Upper lobe of left lung (tissue), 6 donors: ENCODE measurements at regions not wholly inside any gene's neighbourhood (a gene's known extent, or its start where the extent isn't known, plus 50 kb on each side); places are given as distances from the start of the nearest gene placed in this dataset.
A peak's percentile ranks its signal among the peaks of the same experiment; 100 is the strongest.

ENCODE experiments used
- ATAC-seq, 2 donors: fragments of 200-7000 bp; cut with Tn5 transposase; one replicate each; pipeline ENCODE4 v1.9.1; 2022; ENCODE audit warnings: mild to moderate bottlenecking in 2 of 2, moderate library complexity in 2 of 2; ENCODE audit not compliant: low FRiP score in 2 of 2
- DNase-seq, 2 donors: peaks; one replicate each; pipeline ENCODE4 v3.0.0-alpha.2; 2019 to 2020
- H3K27ac ChIP-seq, 4 donors: fragments of 200-600 bp; sonication (generic); one replicate each; pipeline ENCODE4 v1.5.1; 2016 to 2019
- H3K27me3 ChIP-seq, 4 donors: fragments of 200-600 bp; sonication (generic); one replicate each; pipeline ENCODE4 v1.5.1; 2017 to 2019
- H3K36me3 ChIP-seq, 4 donors: fragments of 200-600 bp; sonication (generic); one replicate each; pipeline ENCODE4 v1.5.1; 2016 to 2019
- H3K4me1 ChIP-seq, 4 donors: fragments of 200-600 bp; sonication (generic); one replicate each; pipeline ENCODE4 v1.5.1; 2018 to 2019
- H3K4me3 ChIP-seq, 4 donors: fragments of 200-600 bp; sonication (generic); one replicate each; pipeline ENCODE4 v1.5.1; 2017 to 2019; ENCODE audit warnings: mild to moderate bottlenecking in 2 of 4, moderate library complexity in 1 of 4
- H3K9me3 ChIP-seq, 4 donors: fragments of 200-600 bp; sonication (generic); one replicate each; pipeline ENCODE4 v1.5.1; 2018 to 2019
- EP300 ChIP-seq, 4 donors: sonication (generic); formaldehyde crosslinking; IDR thresholded peaks; one replicate each; pipeline ENCODE4 v1.5.1; 2017; ENCODE audit warnings: antibody characterized with exemption in 4 of 4, control low read depth in 2 of 4
- POLR2A ChIP-seq, 4 donors: fragments of 450-650 bp; IDR thresholded peaks; one replicate each; pipeline ENCODE4 v1.5.1; 2016 to 2017; ENCODE audit warnings: antibody characterized with exemption in 4 of 4, mild to moderate bottlenecking in 2 of 4
- POLR2AphosphoS5 ChIP-seq, 2 donors: sonication (generic); formaldehyde crosslinking; IDR thresholded peaks; one replicate each; pipeline ENCODE4 v1.5.1; 2017; ENCODE audit warnings: antibody characterized with exemption in 2 of 2
- WGBS, 2 donors: methylation state at CpG; one replicate each; pipeline ENCODE4 v1.1.5; 2017 to 2018; 5-methylcytosine and 5-hydroxymethylcytosine counted together
- TF ChIP-seq, protein P1 (sequence below), 6 experiments: fragments of 450-650 bp in 4 of 6; fragments of 200-600 bp in 2 of 6; sonication (generic) in 2 of 6; IDR thresholded peaks; one replicate each; pipeline ENCODE4 v1.5.1; 2016 to 2019; ENCODE audit warnings: antibody characterized with exemption in 6 of 6
- donor health status: DM: no; HTN: no; CAD: no; lungs with moderate emphysema.
- donor health status: DM: no; HTN: yes; CAD: no; lungs with severe emphysema.

DNA sequence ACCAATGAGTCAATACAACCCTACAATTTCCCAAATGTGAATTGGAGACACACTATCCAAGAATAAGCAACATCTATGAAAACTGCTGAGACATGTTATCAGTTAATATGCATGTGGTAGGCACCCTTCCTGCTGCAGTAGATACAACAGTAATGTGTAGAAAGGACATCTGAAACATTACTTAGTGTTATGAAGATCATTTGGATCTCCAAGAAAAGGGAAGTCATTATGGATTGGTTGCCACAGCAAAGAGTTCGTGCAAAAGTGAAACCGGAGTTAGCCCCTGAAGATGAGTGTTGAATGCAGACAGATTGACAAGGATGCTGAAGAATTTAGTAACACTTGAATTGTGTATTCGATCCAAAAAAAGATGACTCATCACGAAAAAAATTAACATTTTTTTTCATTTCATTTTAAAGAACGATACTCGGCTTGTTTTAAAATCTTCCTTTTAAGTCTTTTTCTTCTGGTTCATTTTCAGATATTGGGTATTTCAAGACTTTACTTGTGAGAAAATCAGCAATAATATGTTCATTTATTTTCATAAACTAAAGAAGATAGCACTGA is 322.4 kb upstream of the KLF6 start:
- Histone ChIP-seq H3K27ac (no peak overlapping the region), H3K36me3 (no peaks in the 10 kb centered on the region), H3K4me3 (no peak overlapping the region), H3K27me3 (no peaks in the 10 kb centered on the region), H3K4me1 (peaks cover 0 to 5% (median 0%) of the 10 kb centered on the region in 4 donors), H3K9me3 (no peaks in the 10 kb centered on the region)
- WGBS, 2 donors = 76 to 78% methylated on average over 6 of the region's 6 CpGs
- no peak for TF ChIP-seq POLR2AphosphoS5 (IDR thresholded peaks at IDR 0.05)
- TF ChIP-seq, protein P1, sequence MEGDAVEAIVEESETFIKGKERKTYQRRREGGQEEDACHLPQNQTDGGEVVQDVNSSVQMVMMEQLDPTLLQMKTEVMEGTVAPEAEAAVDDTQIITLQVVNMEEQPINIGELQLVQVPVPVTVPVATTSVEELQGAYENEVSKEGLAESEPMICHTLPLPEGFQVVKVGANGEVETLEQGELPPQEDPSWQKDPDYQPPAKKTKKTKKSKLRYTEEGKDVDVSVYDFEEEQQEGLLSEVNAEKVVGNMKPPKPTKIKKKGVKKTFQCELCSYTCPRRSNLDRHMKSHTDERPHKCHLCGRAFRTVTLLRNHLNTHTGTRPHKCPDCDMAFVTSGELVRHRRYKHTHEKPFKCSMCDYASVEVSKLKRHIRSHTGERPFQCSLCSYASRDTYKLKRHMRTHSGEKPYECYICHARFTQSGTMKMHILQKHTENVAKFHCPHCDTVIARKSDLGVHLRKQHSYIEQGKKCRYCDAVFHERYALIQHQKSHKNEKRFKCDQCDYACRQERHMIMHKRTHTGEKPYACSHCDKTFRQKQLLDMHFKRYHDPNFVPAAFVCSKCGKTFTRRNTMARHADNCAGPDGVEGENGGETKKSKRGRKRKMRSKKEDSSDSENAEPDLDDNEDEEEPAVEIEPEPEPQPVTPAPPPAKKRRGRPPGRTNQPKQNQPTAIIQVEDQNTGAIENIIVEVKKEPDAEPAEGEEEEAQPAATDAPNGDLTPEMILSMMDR (IDR thresholded peaks at IDR 0.05) = no peak
- no peak for TF ChIP-seq POLR2A (IDR thresholded peaks at IDR 0.05)
- TF ChIP-seq EP300 (IDR thresholded peaks at IDR 0.05) = no peak
- peak in 1 of 2 donors; percentile 64 for ATAC-seq
- DNase-seq = no peak

DNA sequence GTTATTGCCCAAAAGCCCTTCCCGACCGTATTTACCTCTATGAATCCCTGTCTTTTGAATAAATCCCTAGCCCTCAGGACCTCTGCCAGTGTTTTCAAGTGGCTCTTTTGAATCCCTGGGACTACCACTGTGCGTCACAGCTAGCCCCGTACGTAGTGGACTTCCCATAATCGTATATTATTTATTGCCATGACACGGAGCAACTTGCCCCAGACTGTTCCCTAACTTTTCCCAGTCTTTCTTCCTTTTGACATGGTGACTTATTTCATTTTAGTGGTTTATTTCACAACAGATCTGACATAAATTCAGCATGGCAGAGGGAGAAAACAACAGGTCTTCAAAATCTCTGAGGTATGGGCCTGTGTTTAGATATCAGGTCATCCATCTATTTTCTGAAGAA is 318.6 kb upstream of the KLF6 start:
- no peak for DNase-seq
- no peak for TF ChIP-seq EP300 (IDR thresholded peaks at IDR 0.05)
- no peak for TF ChIP-seq POLR2AphosphoS5 (IDR thresholded peaks at IDR 0.05)
- TF ChIP-seq, protein P1 (IDR thresholded peaks at IDR 0.05) = no peak
- no peak for TF ChIP-seq POLR2A (IDR thresholded peaks at IDR 0.05)
- Histone ChIP-seq H3K27ac (no peak overlapping the region), H3K4me3 (no peak overlapping the region), H3K4me1 (peaks cover 0 to 5% (median 2%) of the 10 kb centered on the region in 4 donors), H3K9me3 (no peaks in the 10 kb centered on the region), H3K27me3 (no peaks in the 10 kb centered on the region), H3K36me3 (no peaks in the 10 kb centered on the region)
- no peak for ATAC-seq
- WGBS, 2 donors = 79 to 81% methylated on average over 7 of the region's 7 CpGs

DNA sequence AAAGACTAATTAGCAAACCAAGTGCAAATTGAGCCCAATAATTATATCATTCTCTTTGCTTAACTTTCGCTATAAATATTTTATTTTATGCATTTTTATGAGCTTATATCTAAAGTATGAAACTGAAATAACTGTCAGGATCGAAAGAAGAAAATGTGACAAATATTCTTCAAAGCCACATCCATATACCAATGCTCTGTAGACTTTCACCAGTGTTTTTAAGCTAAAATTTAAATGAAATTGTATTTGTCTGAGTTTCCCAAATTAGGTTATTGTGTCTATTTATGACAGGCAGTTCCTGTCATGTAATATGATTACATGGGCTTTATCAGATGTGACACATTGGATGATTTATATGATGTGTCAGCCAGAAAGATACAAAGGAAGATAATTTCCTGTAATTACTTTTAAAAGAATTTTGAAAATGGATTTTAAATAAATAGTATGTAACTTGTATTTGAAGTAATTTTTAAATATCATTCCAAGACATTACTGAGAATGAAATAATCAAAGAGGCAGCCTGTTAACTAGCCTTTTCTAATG is 317.9 kb upstream of the KLF6 start:
- no peak for DNase-seq
- 91 to 96% methylated on average over 2 of the region's 2 CpGs for WGBS, 2 donors
- no peak for ATAC-seq
- Histone ChIP-seq H3K27me3 (no peaks in the 10 kb centered on the region), H3K27ac (no peak overlapping the region), H3K4me3 (no peak overlapping the region), H3K9me3 (no peaks in the 10 kb centered on the region), H3K36me3 (no peaks in the 10 kb centered on the region), H3K4me1 (peaks cover 0 to 5% (median 2%) of the 10 kb centered on the region in 4 donors)
- TF ChIP-seq POLR2A (IDR thresholded peaks at IDR 0.05) = no peak
- no peak for TF ChIP-seq EP300 (IDR thresholded peaks at IDR 0.05)
- TF ChIP-seq, protein P1 (IDR thresholded peaks at IDR 0.05) = no peak
- TF ChIP-seq POLR2AphosphoS5 (IDR thresholded peaks at IDR 0.05) = no peak

DNA sequence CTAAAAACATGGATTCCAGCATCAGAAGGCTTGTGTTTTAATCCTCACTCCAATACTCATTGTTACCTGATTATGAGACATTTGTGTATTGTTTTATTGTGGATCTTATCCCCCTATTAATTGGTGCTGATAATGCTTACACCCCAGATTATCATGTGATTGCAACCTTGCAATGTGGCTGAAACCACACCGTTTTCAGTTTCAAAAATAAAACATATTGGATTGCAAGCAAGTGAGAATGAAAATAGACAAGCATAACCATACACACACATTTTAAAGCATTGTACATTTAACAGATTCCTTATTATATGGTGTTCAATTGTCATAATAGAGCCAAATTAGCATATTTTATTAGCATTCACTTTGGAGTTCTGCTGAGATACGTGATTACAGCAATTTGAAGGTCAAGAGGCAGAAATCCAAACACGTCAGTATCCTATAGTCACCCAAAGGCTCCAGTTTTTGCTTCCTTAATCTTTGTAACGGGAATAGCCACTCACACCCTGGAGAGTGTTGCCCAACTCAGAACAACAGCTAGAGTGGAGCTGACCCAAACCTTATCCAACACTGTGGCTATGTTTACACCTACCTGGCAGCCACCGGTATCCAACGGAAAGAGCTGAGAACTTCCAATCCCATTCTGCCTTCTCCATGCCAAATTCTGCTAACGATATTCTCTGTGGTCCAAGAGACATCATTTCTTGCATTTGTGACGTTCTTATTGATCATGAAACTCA is 317.1 kb upstream of the KLF6 start:
- Histone ChIP-seq H3K36me3 (no peaks in the 10 kb centered on the region), H3K4me3 (no peak overlapping the region), H3K4me1 (peaks cover 0 to 5% (median 2%) of the 10 kb centered on the region in 4 donors), H3K9me3 (no peaks in the 10 kb centered on the region), H3K27me3 (no peaks in the 10 kb centered on the region), H3K27ac (no peak overlapping the region)
- TF ChIP-seq POLR2A (IDR thresholded peaks at IDR 0.05) (no peak), EP300 (IDR thresholded peaks at IDR 0.05) (peak in 2 of 4 donors; percentile 3 to 81)
- peak in 1 of 2 donors; percentile 34 for ATAC-seq
- DNase-seq = peak in 1 of 2 donors; percentile 54
- WGBS, 2 donors = 76 to 83% methylated on average over 8 of the region's 8 CpGs

DNA sequence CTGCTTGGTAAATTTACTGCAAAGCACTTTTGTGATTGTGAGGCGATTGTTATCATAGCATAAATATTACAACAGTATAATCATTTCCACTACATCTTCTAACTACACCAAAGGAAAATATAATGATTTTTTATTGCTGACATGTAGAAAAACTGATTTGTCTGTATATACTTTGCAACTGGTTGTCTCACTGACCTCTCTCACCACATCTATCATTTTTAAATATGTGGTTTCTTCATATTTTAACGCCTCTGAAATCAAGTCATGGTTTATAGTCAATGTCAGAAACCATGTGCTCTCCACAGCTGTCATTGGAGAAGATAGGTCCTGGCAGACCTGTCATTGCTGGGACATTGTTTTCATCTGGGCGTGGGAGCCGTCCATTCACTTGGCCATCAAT is 315.4 kb upstream of the KLF6 start:
- no peak for DNase-seq
- no peaks in the 10 kb centered on the region for H3K36me3 ChIP-seq
- TF ChIP-seq POLR2A (IDR thresholded peaks at IDR 0.05) (no peak), EP300 (IDR thresholded peaks at IDR 0.05) (no peak), POLR2AphosphoS5 (IDR thresholded peaks at IDR 0.05) (no peak)
- TF ChIP-seq, protein P1 (IDR thresholded peaks at IDR 0.05) = no peak
- H3K4me3 ChIP-seq = no peak overlapping the region
- peaks cover 0 to 5% (median 2%) of the 10 kb centered on the region in 4 donors for H3K4me1 ChIP-seq
- H3K9me3 ChIP-seq = no peaks in the 10 kb centered on the region
- ATAC-seq = no peak
- WGBS, 2 donors = 73 to 79% methylated on average over 4 of the region's 4 CpGs
- H3K27ac ChIP-seq = no peak overlapping the region
- H3K27me3 ChIP-seq = no peaks in the 10 kb centered on the region
